ENCODE measurements at regions not wholly inside any gene's neighbourhood (a gene's known extent, or its start where the extent isn't known, plus 50 kb on each side); places are given as distances from the start of the nearest gene placed in this dataset.

DNA sequence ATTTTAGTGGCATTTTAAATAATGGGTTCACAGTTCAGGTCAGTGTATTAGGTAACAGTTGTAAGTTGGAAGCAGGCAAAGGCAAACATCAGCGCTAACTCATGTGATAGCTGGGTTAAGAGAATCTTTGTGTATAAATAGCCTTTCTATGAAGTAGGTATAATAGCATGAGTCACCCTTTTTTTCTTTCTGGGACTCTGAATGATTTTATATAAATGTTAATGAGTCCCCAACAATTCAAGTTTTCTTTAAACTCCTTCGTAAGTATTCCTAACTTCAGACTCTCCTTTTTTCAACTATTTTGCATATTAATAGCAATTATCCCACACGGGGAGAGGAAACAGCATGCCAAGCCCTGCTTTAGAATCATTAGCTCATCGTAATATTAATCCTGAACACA is 384.3 kb downstream of the PIK3C3 start:
- Mint-ChIP-seq H3K27ac (ENCODE audit: low read depth, unreplicated experiment) (no peak overlapping the region), H3K27me3 (ENCODE audit: insufficient read depth, unreplicated experiment) (no peaks in the 10 kb centered on the region), H3K4me1 (ENCODE audit: insufficient read depth, unreplicated experiment) (no peaks in the 10 kb centered on the region), H3K36me3 (ENCODE audit: insufficient read depth, unreplicated experiment) (peaks cover 4% of the 10 kb centered on the region), H3K9me3 (ENCODE audit: unreplicated experiment) (peaks cover 7% of the 10 kb centered on the region), H3K4me3 (ENCODE audit: unreplicated experiment) (no peak overlapping the region)
- intact Hi-C loops (cut with micrococcal nuclease) = no loop called here
- DNase-seq (ENCODE audit: unreplicated experiment) = no peak
- ChIA-PET POLR2A (no interaction called here), CTCF (interaction anchor here (0.6 to 0.8 kb wide), 5 partner anchors 16 to 497 kb away, joined by 3 read pairs; no protein-coding TSS in a partner anchor)
- TF ChIP-seq, protein P1, sequence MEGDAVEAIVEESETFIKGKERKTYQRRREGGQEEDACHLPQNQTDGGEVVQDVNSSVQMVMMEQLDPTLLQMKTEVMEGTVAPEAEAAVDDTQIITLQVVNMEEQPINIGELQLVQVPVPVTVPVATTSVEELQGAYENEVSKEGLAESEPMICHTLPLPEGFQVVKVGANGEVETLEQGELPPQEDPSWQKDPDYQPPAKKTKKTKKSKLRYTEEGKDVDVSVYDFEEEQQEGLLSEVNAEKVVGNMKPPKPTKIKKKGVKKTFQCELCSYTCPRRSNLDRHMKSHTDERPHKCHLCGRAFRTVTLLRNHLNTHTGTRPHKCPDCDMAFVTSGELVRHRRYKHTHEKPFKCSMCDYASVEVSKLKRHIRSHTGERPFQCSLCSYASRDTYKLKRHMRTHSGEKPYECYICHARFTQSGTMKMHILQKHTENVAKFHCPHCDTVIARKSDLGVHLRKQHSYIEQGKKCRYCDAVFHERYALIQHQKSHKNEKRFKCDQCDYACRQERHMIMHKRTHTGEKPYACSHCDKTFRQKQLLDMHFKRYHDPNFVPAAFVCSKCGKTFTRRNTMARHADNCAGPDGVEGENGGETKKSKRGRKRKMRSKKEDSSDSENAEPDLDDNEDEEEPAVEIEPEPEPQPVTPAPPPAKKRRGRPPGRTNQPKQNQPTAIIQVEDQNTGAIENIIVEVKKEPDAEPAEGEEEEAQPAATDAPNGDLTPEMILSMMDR (IDR thresholded peaks at IDR 0.05; ENCODE audit: unreplicated experiment) = no peak
- no TSS peak for BruUV-seq (replicated peaks)

DNA sequence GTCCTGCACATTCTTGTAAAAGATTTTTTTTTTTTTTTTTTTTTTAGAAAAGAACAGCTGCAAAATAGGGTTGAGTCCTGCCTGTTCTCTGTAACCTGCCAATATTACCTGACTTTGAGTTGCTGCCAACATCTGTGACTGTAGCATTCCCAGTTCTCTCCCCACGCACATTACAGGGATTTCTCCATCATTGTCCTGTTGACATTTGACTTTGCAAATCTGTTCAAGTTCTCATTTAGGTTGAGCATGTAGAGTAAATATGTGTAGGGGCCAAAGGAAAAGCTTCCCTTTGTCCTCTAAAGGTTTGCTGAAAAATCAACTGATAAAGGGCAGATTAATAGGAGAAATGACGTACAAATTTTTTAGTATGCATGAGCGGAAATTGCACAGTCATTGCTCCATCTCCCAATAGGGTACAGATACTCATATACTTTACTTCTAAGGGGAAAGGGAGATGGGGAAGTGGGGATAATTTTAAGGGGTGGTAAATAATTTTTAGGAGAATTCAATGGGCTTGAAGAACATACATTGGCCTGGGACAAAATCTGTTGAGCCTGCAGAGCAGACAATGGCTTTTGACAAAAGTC is 385.5 kb downstream of the PIK3C3 start:
- Mint-ChIP-seq H3K27me3 (ENCODE audit: insufficient read depth, unreplicated experiment) (no peaks in the 10 kb centered on the region), H3K9me3 (ENCODE audit: unreplicated experiment) (peaks cover 7% of the 10 kb centered on the region), H3K27ac (ENCODE audit: low read depth, unreplicated experiment) (no peak overlapping the region), H3K4me1 (ENCODE audit: insufficient read depth, unreplicated experiment) (no peaks in the 10 kb centered on the region), H3K4me3 (ENCODE audit: unreplicated experiment) (no peak overlapping the region), H3K36me3 (ENCODE audit: insufficient read depth, unreplicated experiment) (peaks cover 4% of the 10 kb centered on the region)
- ChIA-PET POLR2A (no interaction called here), CTCF (interaction anchor here (0.7 kb wide), 1 partner anchor 420 kb away, joined by 3 read pairs; no protein-coding TSS in a partner anchor)
- intact Hi-C loops (cut with micrococcal nuclease) = no loop called here
- BruUV-seq (replicated peaks) = no TSS peak
- TF ChIP-seq, protein P1 (IDR thresholded peaks at IDR 0.05; ENCODE audit: unreplicated experiment) = no peak
- peak; percentile 5 for DNase-seq (ENCODE audit: unreplicated experiment)

- Mint-ChIP-seq H3K4me1 (ENCODE audit: insufficient read depth, unreplicated experiment) (no peaks in the 10 kb centered on the region), H3K27me3 (ENCODE audit: insufficient read depth, unreplicated experiment) (no peaks in the 10 kb centered on the region)
- BruUV-seq (replicated peaks) = no TSS peak
These were observed 386.4 kb downstream of the PIK3C3 start for GRCh38 chr18:42341423-42341822.

DNA sequence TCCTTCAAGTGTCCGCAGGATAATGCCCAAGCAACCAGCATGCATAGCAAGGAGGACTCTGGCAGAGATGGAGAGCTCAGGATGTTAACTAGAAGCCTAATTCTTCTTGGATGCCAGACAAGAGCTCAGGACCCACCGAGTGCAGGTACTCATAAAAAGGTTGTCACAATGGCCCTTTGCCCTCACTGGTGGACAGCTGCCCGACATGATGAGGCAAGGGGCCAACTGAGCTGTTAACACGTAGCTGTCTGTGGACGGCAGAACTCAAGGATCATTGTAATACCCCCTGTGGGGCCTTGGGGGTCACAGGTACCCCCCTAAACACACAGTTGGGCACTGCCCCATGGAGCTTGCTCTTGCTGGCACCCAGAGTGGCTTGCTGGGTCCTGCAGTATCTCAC is 393.7 kb downstream of the PIK3C3 start:
- TF ChIP-seq, protein P1 (IDR thresholded peaks at IDR 0.05; ENCODE audit: unreplicated experiment) = no peak
- no peak overlapping the region for H3K4me3 Mint-ChIP-seq (ENCODE audit: unreplicated experiment)
- no peak overlapping the region for H3K27ac Mint-ChIP-seq (ENCODE audit: low read depth, unreplicated experiment)
- intact Hi-C loops (cut with micrococcal nuclease) = no loop called here
- H3K9me3 Mint-ChIP-seq (ENCODE audit: unreplicated experiment) = no peaks in the 10 kb centered on the region
- DNase-seq (ENCODE audit: unreplicated experiment) = no peak
- H3K36me3 Mint-ChIP-seq (ENCODE audit: insufficient read depth, unreplicated experiment) = no peaks in the 10 kb centered on the region
- BruUV-seq (replicated peaks) = no TSS peak
- ChIA-PET POLR2A (no interaction called here), CTCF (interaction anchor here (0.8 kb wide), 1 partner anchor 311 kb away, joined by 6 read pairs; no protein-coding TSS in a partner anchor)
- no peaks in the 10 kb centered on the region for H3K4me1 Mint-ChIP-seq (ENCODE audit: insufficient read depth, unreplicated experiment)
- no peaks in the 10 kb centered on the region for H3K27me3 Mint-ChIP-seq (ENCODE audit: insufficient read depth, unreplicated experiment)

More at GRCh38 chr18:42341423-42341822, 386.4 kb downstream of the PIK3C3 start:
- Mint-ChIP-seq H3K4me3 (ENCODE audit: unreplicated experiment) (no peak overlapping the region), H3K36me3 (ENCODE audit: insufficient read depth, unreplicated experiment) (peaks cover 4% of the 10 kb centered on the region), H3K9me3 (ENCODE audit: unreplicated experiment) (peaks cover 7% of the 10 kb centered on the region), H3K27ac (ENCODE audit: low read depth, unreplicated experiment) (no peak overlapping the region)
- ChIA-PET POLR2A (no interaction called here), CTCF (no interaction called here)
- no peak for DNase-seq (ENCODE audit: unreplicated experiment)
- TF ChIP-seq, protein P1 (IDR thresholded peaks at IDR 0.05; ENCODE audit: unreplicated experiment) = no peak
- intact Hi-C loops (cut with micrococcal nuclease) = no loop called here
